ENCODE measurements at regions not wholly inside any gene's neighbourhood (a gene's known extent, or its start where the extent isn't known, plus 50 kb on each side); places are given as distances from the start of the nearest gene placed in this dataset.
A peak's percentile ranks its signal among the peaks of the same experiment; 100 is the strongest.
"Not testable (repeated sequence)": the region's sequence is repeated elsewhere in the genome, so short reads cannot be mapped to it uniquely, and the experiment has no call there.

GRCh38 chr20:47960277-47960676, 175.0 kb upstream of the SULF2 start:
- no peaks in the 10 kb centered on the region for H3K27me3 ChIP-seq (ENCODE audit: control insufficient read depth in 2 of 2, insufficient read depth in 2 of 2, low read length in 2 of 2)
- 90% methylated on average over 7 of the region's 8 CpGs for WGBS (ENCODE audit: insufficient coverage)
- Mint-ChIP-seq H3K36me3 (no peaks in the 10 kb centered on the region), H3K4me3 (no peak overlapping the region), H3K9me3 (no peaks in the 10 kb centered on the region), H3K4me1 (no peaks in the 10 kb centered on the region), H3K27ac (no peak overlapping the region), H3K27me3 (ENCODE audit: low read depth in 3 of 3) (peaks cover 2 to 19% (median 8%) of the 10 kb centered on the region in 3 donors)
- intact Hi-C loops (cut with micrococcal nuclease) = no loop called here
- H2AFZ ChIP-seq (ENCODE audit: insufficient read depth, low read depth, low read length, poor library complexity, severe bottlenecking) = no peak overlapping the region
- no peaks in the 10 kb centered on the region for H3K9me3 ChIP-seq (replicated peaks in 1 of 2; ENCODE audit: control insufficient read depth in 1 of 2, insufficient read depth in 1 of 2, low read length in 2 of 2)
- DNase-seq = no peak
- no peak overlapping the region for H3K4me3 ChIP-seq (replicated peaks in 1 of 3; ENCODE audit: low read depth in 2 of 3, low read length in 3 of 3)
- H3K4me1 ChIP-seq (ENCODE audit: control insufficient read depth in 1 of 2, insufficient read depth in 2 of 2, low read length in 2 of 2) = no peaks in the 10 kb centered on the region
- H3K27ac ChIP-seq (ENCODE audit: low read depth in 1 of 2, low read length in 2 of 2) = no peak overlapping the region
- no peak for TF ChIP-seq CTCF (IDR thresholded peaks at IDR 0.05)
- H4K20me1 ChIP-seq (ENCODE audit: insufficient read depth, low read length) = no peaks in the 10 kb centered on the region
- H3K79me2 ChIP-seq (ENCODE audit: insufficient read depth, low read length) = no peaks in the 10 kb centered on the region
- H3K36me3 ChIP-seq (replicated peaks in 1 of 2; ENCODE audit: control insufficient read depth in 1 of 2, insufficient read depth in 2 of 2, low read length in 2 of 2) = no peaks in the 10 kb centered on the region
- H3K4me2 ChIP-seq (replicated peaks; ENCODE audit: extremely low read depth, low read length, poor library complexity, severe bottlenecking) = no peak overlapping the region
- no peak overlapping the region for H3K9ac ChIP-seq (ENCODE audit: insufficient read depth, low read length, poor library complexity, severe bottlenecking)

- H2AFZ ChIP-seq (ENCODE audit: insufficient read depth, low read depth, low read length, poor library complexity, severe bottlenecking); DNase-seq; H3K9me3 Mint-ChIP-seq; H3K9ac ChIP-seq (ENCODE audit: insufficient read depth, low read length, poor library complexity, severe bottlenecking); H3K4me1 Mint-ChIP-seq; H4K20me1 ChIP-seq (ENCODE audit: insufficient read depth, low read length); H3K27ac ChIP-seq (ENCODE audit: low read depth in 1 of 2, low read length in 2 of 2); H3K4me1 ChIP-seq (ENCODE audit: control insufficient read depth in 1 of 2, insufficient read depth in 2 of 2, low read length in 2 of 2); H3K4me3 Mint-ChIP-seq; H3K36me3 Mint-ChIP-seq; intact Hi-C loops (cut with micrococcal nuclease); H3K36me3 ChIP-seq (replicated peaks in 1 of 2; ENCODE audit: control insufficient read depth in 1 of 2, insufficient read depth in 2 of 2, low read length in 2 of 2); H3K27me3 ChIP-seq (ENCODE audit: control insufficient read depth in 2 of 2, insufficient read depth in 2 of 2, low read length in 2 of 2); H3K79me2 ChIP-seq (ENCODE audit: insufficient read depth, low read length); H3K4me2 ChIP-seq (replicated peaks; ENCODE audit: extremely low read depth, low read length, poor library complexity, severe bottlenecking); H3K9me3 ChIP-seq (replicated peaks in 1 of 2; ENCODE audit: control insufficient read depth in 1 of 2, insufficient read depth in 1 of 2, low read length in 2 of 2); H3K4me3 ChIP-seq (replicated peaks in 1 of 3; ENCODE audit: low read depth in 2 of 3, low read length in 3 of 3): not testable (repeated sequence)
- Mint-ChIP-seq H3K27me3 (ENCODE audit: low read depth in 3 of 3) (peaks cover 4 to 17% (median 5%) of the 10 kb centered on the region in 3 donors), H3K27ac (peak overlapping the region in 1 of 7 donors; percentile 52)
- 94% methylated on average over 10 of the region's 16 CpGs for WGBS (ENCODE audit: insufficient coverage)
Measured at GRCh38 chr20:47957989-47958801, 172.9 kb upstream of the SULF2 start.

Data from CD14-positive monocyte (primary cell).